Stimulated activated CD4-positive, alpha-beta T cell treated with anti-CD3 and anti-CD28 coated beads, Interleukin-12 subunit alpha, Interleukin-12 subunit beta, amount 100 ng/mL, for 24 hours (primary cell): ENCODE measurements at regions not wholly inside any gene's neighbourhood (a gene's known extent, or its start where the extent isn't known, plus 50 kb on each side); places are given as distances from the start of the nearest gene placed in this dataset.

Experiments used
- DNase-seq, 2 experiments: peaks; one replicate each; pipeline ENCODE4 v3.0.0-alpha.2; 2020; ENCODE audit warnings: low read depth in 2 of 2

- DNase-seq, result no peak
These were observed 421.0 kb downstream of the DYNC2H1 start for GRCh38 chr11:103530257-103530656.

GRCh38 chr11:103532133-103532788 lies 423.0 kb downstream of the DYNC2H1 start:
- no peak for DNase-seq

- DNase-seq, result no peak
These were observed 425.0 kb downstream of the DYNC2H1 start for GRCh38 chr11:103534191-103534590.

- DNase-seq, result no peak
These were observed 425.7 kb downstream of the DYNC2H1 start for GRCh38 chr11:103534959-103535358.

DNA sequence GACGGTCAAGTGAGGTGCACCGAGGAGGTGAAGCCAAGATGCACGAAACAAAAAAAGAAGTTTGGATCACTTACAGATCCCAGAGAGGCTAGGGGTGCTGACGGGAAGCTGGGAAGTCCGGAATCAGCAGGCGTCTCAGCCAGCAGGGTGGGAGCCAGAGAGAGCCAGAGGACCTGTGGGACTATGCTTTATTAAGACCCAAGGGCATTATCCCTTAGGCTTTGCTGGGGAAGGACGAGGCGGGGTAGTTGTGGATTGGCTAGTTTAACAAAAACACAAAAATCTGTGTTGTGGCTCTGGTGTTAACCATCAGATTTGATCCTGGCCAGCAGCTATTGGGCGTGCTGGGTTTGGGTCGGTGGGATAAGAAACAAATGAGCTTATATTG lies 427.1 kb downstream of the DYNC2H1 start:
- DNase-seq, result no peak

- DNase-seq, result no peak
These were observed 428.8 kb downstream of the DYNC2H1 start for GRCh38 chr11:103537904-103538502.

DNA sequence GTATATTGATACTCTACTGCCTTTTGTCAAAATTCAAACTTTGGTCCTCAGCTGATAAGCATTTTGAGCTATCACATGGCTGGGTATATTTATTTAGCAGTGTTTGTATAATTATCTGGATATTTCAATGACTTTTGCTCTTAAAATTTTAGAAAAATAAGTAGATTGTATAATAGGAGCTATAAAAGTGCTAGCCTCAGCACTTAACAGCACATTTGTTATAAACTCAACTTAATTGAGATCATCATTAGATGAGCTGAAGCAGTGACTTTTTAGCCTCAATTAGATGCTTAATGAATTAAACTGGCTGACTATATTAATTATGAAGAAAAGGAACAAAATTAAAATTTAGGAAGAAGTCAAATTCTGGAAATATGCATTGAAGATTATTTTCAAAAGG lies 429.9 kb downstream of the DYNC2H1 start:
- no peak for DNase-seq

- DNase-seq, result no peak
These were observed 432.1 kb downstream of the DYNC2H1 start for GRCh38 chr11:103541186-103541795.

- DNase-seq, result no peak
These were observed 433.6 kb downstream of the DYNC2H1 start for GRCh38 chr11:103542851-103543250.

DNA sequence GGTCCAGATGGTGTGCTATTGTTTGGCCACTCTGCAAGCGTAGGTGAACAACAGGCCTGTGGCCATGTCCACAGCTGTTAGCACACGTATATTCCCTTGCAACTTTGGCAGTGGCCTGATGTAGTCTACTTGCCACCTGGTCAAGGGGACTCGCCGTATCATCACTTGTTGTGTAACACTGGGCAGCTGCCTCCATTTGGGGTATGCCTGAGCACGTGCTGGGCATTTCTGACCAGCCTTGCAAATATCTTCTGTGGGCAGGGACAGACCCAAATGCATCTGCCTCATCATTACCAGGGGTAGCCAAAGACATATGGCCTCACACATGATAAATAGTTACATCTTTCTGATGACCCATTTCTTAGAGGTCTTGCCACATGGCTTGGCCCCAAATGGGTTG lies 434.2 kb downstream of the DYNC2H1 start:
- no peak for DNase-seq

GRCh38 chr11:103544874-103545273 lies 435.6 kb downstream of the DYNC2H1 start:
- DNase-seq, result no peak

DNA sequence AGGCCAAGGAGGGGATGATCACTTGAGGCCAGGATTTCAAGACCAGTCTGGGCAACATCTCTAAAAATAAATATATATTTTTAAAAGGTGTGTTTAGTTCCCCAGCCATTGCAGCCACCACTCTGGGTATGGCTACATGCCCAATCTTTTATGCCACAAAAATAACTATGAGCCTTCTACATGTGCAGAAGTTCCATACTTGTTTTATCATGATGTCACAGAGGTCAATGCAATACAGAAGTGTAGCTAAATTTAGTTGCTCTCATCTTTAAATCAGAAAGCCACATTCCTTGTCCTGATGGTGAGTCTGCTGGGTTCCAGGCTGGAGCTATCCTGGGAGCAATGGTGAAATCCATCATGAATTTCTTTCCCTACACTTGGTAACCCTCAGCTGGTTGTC lies 436.3 kb downstream of the DYNC2H1 start:
- no peak for DNase-seq

DNA sequence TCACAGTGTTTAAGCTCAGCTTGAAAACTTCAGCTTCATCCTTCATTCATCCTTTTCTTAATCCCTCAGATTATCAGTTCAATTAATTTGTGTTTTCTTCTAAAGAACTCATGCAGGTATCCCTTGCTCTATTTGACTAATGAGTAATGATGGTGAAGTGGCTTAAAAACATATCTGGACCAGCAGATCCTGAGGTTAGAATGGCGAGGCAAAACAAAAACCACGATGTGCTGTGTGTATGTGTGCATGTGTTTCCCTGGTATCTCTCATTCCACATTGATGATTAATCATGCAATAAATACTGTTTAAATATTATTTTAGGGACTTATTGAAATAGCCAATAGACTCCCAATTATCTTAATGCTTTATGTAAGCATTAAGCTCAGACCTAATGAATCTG lies 437.0 kb downstream of the DYNC2H1 start:
- no peak for DNase-seq

DNA sequence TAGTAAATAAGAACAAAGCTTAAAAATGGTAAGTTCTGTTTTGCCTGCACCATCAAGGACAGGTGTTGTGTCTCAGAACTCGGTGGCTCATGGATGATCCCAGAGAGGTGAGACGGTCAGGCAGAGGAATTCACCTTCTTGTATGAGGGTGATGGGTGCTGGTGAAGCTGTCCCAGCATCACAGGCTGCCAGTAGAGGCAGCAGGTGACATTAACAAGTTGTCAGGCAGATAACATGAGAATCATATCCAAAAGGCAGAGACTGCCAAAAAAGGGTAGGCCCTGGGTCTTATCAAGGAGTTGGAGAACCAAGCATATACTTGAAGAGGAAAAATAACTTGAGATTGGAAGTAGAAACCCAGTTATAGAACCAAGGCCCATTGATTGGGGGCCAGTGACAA lies 437.8 kb downstream of the DYNC2H1 start:
- no peak for DNase-seq

DNA sequence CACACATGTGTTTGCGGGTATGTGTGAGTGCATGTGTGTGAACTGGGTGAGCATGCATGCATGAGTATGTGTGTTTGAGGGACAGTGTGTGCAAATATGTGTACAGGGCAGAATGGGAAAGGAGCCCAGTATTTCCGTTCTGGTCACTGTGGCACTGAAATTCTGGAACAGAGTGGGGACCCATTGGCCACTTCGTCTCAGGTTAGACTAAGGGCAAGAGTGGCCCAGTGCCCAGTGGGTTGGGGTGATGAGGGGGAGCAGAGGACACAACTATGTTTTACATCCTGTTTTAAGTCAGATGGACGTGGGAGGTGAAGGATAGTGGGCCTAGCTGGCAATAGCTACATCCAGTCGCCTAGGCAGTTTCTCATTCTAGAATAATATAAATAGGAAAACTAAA lies 438.5 kb downstream of the DYNC2H1 start:
- DNase-seq, result no peak

GRCh38 chr11:103548838-103549237 lies 439.6 kb downstream of the DYNC2H1 start:
- DNase-seq, result no peak

- DNase-seq, result no peak
These were observed 441.6 kb downstream of the DYNC2H1 start for GRCh38 chr11:103550811-103551210.

DNA sequence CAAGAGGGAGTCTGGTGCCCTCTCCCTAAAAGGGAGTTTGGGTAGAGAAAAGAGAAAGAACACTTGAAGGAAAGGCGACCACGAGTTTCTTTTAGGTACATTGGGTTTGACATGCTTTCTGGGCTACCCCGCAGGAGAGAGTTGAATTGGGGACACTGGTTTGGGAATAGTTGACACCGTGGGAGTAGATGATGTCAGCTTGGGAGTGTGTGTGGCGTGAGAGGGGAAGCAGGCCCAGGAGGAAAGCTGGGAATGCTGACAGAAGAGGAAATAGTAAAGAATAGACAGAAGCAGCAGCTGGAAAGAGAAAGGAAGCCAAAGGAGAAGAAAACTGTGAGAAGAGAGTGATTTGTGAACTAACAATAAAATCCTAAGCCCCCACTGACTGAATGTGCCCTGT lies 442.9 kb downstream of the DYNC2H1 start:
- DNase-seq, result no peak

DNA sequence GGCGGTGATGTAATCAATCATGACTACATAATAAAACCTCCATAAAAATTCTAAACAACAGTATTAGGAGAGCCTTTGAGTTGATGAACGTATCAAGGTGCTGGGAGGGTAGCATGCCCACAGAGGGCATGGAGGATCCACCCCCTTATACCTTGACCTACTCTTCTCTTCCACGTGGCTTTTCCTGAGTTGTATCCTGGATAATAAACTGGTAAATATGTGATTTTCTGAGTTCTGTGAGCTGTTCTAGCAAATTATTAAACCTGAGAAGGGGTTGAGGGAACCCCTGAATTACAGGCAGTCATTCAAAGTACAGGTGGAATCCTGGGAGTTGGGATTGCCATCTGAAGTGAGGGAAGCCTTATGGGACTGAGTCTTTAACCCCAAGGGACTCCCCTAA lies 446.9 kb downstream of the DYNC2H1 start:
- no peak for DNase-seq

DNA sequence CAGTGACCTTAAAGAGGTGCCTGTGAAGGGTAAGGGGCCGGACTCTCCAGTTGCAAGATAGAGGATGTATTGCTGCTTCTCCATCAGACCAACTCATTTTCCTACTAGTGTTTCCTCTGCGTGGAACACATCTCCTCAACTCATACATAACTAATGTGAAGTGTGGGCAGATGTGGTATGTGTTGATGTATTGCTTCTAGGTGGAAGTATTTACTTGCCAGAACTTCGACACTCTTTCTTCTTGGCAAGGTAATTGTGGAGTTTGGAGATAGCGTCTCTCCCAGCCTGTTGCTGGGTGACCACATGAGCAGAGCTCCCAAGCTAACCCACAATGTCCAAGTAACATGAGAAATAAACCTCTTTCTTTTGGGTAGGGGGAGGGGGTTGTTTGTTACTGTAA lies 456.9 kb downstream of the DYNC2H1 start:
- DNase-seq, result no peak

DNA sequence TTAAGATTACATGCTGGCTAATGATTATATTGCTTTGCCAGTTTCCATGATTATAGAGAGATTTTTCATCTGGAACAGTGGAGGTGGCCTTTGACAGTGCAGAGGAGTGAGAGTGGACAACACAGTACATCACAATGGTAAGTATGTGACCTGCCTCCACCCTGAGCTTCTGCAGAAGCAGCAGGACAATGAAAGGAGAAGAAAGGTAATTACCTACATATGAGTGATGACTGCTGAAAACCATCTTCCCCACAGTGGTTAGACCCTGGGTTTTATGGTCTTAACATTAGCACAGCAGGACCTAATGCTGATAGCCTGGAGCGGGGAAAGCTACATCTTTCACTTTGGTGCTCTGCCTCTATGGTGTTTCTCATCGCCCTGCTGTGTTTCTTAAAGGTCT lies 454.7 kb upstream of the DDI1 start:
- DNase-seq, result no peak

DNA sequence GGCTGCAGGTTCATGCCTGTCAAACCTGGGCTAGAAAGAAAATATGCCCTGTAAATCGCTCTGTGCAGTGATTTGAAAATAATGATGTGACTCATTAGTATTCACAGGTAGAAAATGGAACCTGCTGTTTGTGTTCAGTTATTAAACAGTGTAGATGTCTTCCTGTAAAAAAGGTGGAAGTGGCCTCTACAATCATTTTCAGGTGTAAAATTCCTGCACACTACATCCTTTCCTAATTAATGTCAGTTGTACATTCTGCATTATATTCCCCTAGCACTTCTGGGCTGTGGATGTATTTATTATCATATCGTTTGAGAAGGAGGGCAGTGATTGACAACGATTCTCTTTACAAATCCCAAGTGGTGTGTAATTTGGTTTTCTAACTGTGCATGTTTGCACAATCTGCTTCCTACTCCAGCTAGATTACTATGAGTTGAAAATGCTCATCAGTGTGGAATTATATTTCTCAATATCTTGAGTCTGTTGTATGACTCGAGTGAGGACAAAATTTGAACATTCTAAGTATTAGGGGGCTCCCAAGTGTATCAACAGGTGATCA lies 454.0 kb upstream of the DDI1 start:
- DNase-seq, result no peak

- DNase-seq, result no peak
These were observed 452.4 kb upstream of the DDI1 start for GRCh38 chr11:103584021-103584420.
